ENCODE measurements at regions not wholly inside any gene's neighbourhood (a gene's known extent, or its start where the extent isn't known, plus 50 kb on each side); places are given as distances from the start of the nearest gene placed in this dataset.

DNA sequence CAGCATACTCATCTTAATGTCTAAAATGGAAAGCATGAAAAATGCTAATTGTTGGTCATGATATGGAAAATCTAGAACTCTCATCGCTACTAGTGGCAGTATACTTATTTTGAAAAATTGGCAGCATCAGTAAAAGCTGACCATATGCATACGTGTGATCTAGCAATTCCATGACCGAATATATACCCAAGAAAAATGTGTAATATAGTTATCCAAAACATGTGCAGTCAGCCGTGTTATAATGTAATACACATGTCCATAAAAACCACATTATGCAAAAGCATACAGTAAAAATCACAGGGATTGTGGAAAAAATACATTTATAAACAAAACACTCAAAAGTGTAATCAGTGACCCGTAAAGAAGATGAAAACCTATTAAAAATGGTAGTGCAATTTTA lies 439.0 kb downstream of the SH2D4B start:
- TF ChIP-seq CTCF (conservative IDR thresholded peaks at IDR 0.05) (no peak), EZH2 (IDR thresholded peaks at IDR 0.05; ENCODE audit: low read depth) (no peak)
